H9 (cell line): ENCODE measurements at regions not wholly inside any gene's neighbourhood (a gene's known extent, or its start where the extent isn't known, plus 50 kb on each side); places are given as distances from the start of the nearest gene placed in this dataset.

Experiments used
- DNase-seq: peaks from one replicate; pipeline ENCODE4 v3.0.0-alpha.2; 2017
- H2AFZ ChIP-seq: one replicate; pipeline ENCODE4 v1.6.1; 2013; ENCODE audit warnings: mild to moderate bottlenecking, low read length, control low read depth, moderate library complexity
- H2AK5ac ChIP-seq: 2 replicates; pipeline ENCODE4 v1.6.1; 2013; ENCODE audit warnings: low read length, control low read depth, mixed read lengths; ENCODE audit not compliant: insufficient read length
- H2BK120ac ChIP-seq: one replicate; pipeline ENCODE4 v1.6.1; 2013; ENCODE audit warnings: low read depth, mild to moderate bottlenecking, low read length, control low read depth, inconsistent platforms; ENCODE audit not compliant: poor library complexity, severe bottlenecking
- H2BK12ac ChIP-seq: 2 replicates; pipeline ENCODE4 v1.6.1; 2013; ENCODE audit warnings: low read length, control low read depth, mixed read lengths, low read depth; ENCODE audit not compliant: insufficient read length
- H2BK15ac ChIP-seq: 2 replicates; pipeline ENCODE4 v1.6.1; 2013; ENCODE audit warnings: low read depth, low read length, control low read depth
- H2BK20ac ChIP-seq: one replicate; pipeline ENCODE4 v1.6.1; 2013; ENCODE audit warnings: low read depth, mild to moderate bottlenecking, low read length, control low read depth, inconsistent platforms; ENCODE audit not compliant: poor library complexity, severe bottlenecking
- H2BK5ac ChIP-seq: 2 replicates; pipeline ENCODE4 v1.6.1; 2013; ENCODE audit warnings: low read length, control low read depth, mixed read lengths; ENCODE audit not compliant: insufficient read length
- H3K14ac ChIP-seq: 2 replicates; pipeline ENCODE4 v1.6.1; 2013; ENCODE audit warnings: low read length, control low read depth; ENCODE audit not compliant: insufficient read depth
- H3K18ac ChIP-seq: 2 replicates; pipeline ENCODE4 v1.6.1; 2013; ENCODE audit warnings: low read depth, mild to moderate bottlenecking, mixed read lengths, low read length, control low read depth; ENCODE audit not compliant: insufficient read length
- H3K23ac ChIP-seq: 2 replicates; pipeline ENCODE4 v1.6.1; 2013; ENCODE audit warnings: low read length, control low read depth, mixed read lengths, low read depth; ENCODE audit not compliant: insufficient read length
- H3K23me2 ChIP-seq: 2 replicates; pipeline ENCODE4 v1.6.1; 2013; ENCODE audit warnings: low read depth, mild to moderate bottlenecking, mixed read lengths, low read length, control low read depth; ENCODE audit not compliant: insufficient read length, poor library complexity, severe bottlenecking
- H3K27ac ChIP-seq: 2 replicates; pipeline ENCODE4 v1.5.1; 2013; ENCODE audit warnings: low read length, control low read depth, mixed read lengths, low read depth; ENCODE audit not compliant: insufficient read length
- H3K27me3 ChIP-seq: 2 replicates; pipeline ENCODE4 v1.6.1; 2013; ENCODE audit warnings: low read length, control low read depth, inconsistent platforms; ENCODE audit not compliant: insufficient read depth
- H3K4ac ChIP-seq: 2 replicates; pipeline ENCODE4 v1.6.1; 2013; ENCODE audit warnings: low read depth, mild to moderate bottlenecking, control low read depth, inconsistent platforms, low read length, moderate library complexity
- H3K4me1 ChIP-seq: 2 replicates; pipeline ENCODE4 v1.6.1; 2013; ENCODE audit warnings: low read length, control low read depth, inconsistent platforms; ENCODE audit not compliant: insufficient read depth
- H3K4me2 ChIP-seq: 2 replicates; pipeline ENCODE4 v1.6.1; 2013; ENCODE audit warnings: low read length, control low read depth, mixed read lengths; ENCODE audit not compliant: insufficient read length, insufficient read depth
- H3K56ac ChIP-seq: 2 replicates; pipeline ENCODE4 v1.6.1; 2013; ENCODE audit warnings: low read depth, mild to moderate bottlenecking, mixed read lengths, low read length, control low read depth; ENCODE audit not compliant: insufficient read length
- H3K79me1 ChIP-seq: 2 replicates; pipeline ENCODE4 v1.6.1; 2013; ENCODE audit warnings: low read depth, mild to moderate bottlenecking, moderate library complexity, low read length, control low read depth, inconsistent platforms; ENCODE audit not compliant: insufficient read depth, poor library complexity, severe bottlenecking
- H3K79me2 ChIP-seq: 2 replicates; pipeline ENCODE4 v1.6.1; 2013; ENCODE audit warnings: low read length, control low read depth, inconsistent platforms; ENCODE audit not compliant: insufficient read depth
- H3K9ac ChIP-seq: 2 replicates; pipeline ENCODE4 v1.6.1; 2013; ENCODE audit warnings: low read length, control low read depth, mixed read lengths; ENCODE audit not compliant: insufficient read length; ENCODE audit errors: extremely low read depth
- H3K9me3 ChIP-seq: one replicate; pipeline ENCODE4 v1.6.1; 2013; ENCODE audit warnings: low read depth, low read length, inconsistent platforms; ENCODE audit not compliant: control insufficient read depth
- H3T11ph ChIP-seq: one replicate; pipeline ENCODE4 v1.6.1; 2013; ENCODE audit warnings: mild to moderate bottlenecking, low read length, control low read depth, inconsistent platforms
- H4K20me1 ChIP-seq: one replicate; pipeline ENCODE4 v1.6.1; 2013; ENCODE audit not compliant: control insufficient read depth, insufficient read length, insufficient read depth
- H4K5ac ChIP-seq: 2 replicates; pipeline ENCODE4 v1.6.1; 2013; ENCODE audit warnings: low read depth, mild to moderate bottlenecking, mixed read lengths, low read length, control low read depth; ENCODE audit not compliant: insufficient read length
- H4K8ac ChIP-seq: replicated peaks from 2 replicates; pipeline ENCODE4 v1.6.1; 2013; ENCODE audit warnings: low read length, control low read depth, mixed read lengths, low read depth; ENCODE audit not compliant: insufficient read length
- H4K91ac ChIP-seq: 2 replicates; pipeline ENCODE4 v1.6.1; 2013; ENCODE audit warnings: low read depth, mild to moderate bottlenecking, moderate library complexity, mixed read lengths, low read length, control low read depth; ENCODE audit not compliant: insufficient read length
- H3K27ac Mint-ChIP-seq, 3 experiments: 2 replicates in 2 of 3; 3 replicates in 1 of 3; pipeline ENCODE4 v1.8.0; 2020 to 2021; ENCODE audit warnings: mixed read lengths in 3 of 3, mild to moderate bottlenecking in 1 of 3, moderate library complexity in 1 of 3
- H3K27me3 Mint-ChIP-seq: 2 replicates; pipeline ENCODE4 v1.8.0; 2021; ENCODE audit warnings: low read depth, mild to moderate bottlenecking, moderate library complexity, mixed read lengths
- H3K36me3 Mint-ChIP-seq, 3 experiments: 2 replicates in 2 of 3; 3 replicates in 1 of 3; pipeline ENCODE4 v1.8.0; 2020 to 2021; ENCODE audit warnings: low read depth in 3 of 3, mixed read lengths in 3 of 3; ENCODE audit not compliant: insufficient read depth in 1 of 3
- H3K4me1 Mint-ChIP-seq, 2 experiments: 2 replicates each; pipeline ENCODE4 v1.8.0; 2020; ENCODE audit warnings: mixed read lengths in 2 of 2
- H3K4me3 Mint-ChIP-seq, 2 experiments: 2 replicates in 1 of 2; 3 replicates in 1 of 2; pipeline ENCODE4 v1.8.0; 2020 to 2021; ENCODE audit warnings: mild to moderate bottlenecking in 2 of 2, mixed read lengths in 2 of 2, moderate library complexity in 1 of 2
- H3K9me3 Mint-ChIP-seq, 2 experiments: 2 replicates in 1 of 2; 3 replicates in 1 of 2; pipeline ENCODE4 v1.8.0; 2020; ENCODE audit warnings: mild to moderate bottlenecking in 2 of 2, mixed read lengths in 2 of 2, moderate library complexity in 1 of 2
- TF ChIP-seq, protein P1 (sequence below): fragments of 200-600 bp; sonication (generic); conservative IDR thresholded peaks from 3 replicates; pipeline ENCODE4 v1.8.0; 2021; ENCODE audit warnings: antibody characterized with exemption, mild to moderate bottlenecking

DNA sequence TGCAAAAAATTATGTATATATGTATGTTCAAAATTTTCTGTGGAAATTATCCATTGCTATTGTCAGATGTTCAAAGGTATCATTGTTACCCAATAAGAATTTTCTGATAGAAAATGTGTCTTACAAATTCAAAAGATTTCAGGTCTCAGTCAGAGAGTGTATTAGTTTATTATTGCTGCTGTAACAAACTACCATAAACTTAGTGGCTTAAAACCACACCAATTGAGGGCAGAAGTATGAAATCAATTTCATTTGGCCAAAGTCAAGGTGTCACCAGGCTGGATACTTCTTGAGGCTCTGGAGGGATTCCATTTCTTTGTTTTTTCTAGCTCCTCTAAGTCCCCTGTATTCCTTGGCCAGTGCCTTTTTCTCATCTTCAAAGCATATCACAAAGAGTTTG is 914.4 kb upstream of the ROBO1 start:
- Histone ChIP-seq H4K91ac (no peak overlapping the region), H4K8ac (no peak overlapping the region), H2BK20ac (no peak overlapping the region), H3K14ac (no peak overlapping the region), H3K79me2 (no peaks in the 10 kb centered on the region), H3K79me1 (no peaks in the 10 kb centered on the region), H3K4ac (no peak overlapping the region), H3K4me2 (no peak overlapping the region), H4K5ac (no peak overlapping the region), H4K20me1 (no peaks in the 10 kb centered on the region), H3K4me1 (no peaks in the 10 kb centered on the region), H2BK120ac (no peak overlapping the region), H2BK12ac (no peak overlapping the region), H2BK5ac (no peak overlapping the region), H3K27ac (no peak overlapping the region), H3K23ac (no peak overlapping the region), H3K9me3 (no peaks in the 10 kb centered on the region), H3K27me3 (no peaks in the 10 kb centered on the region), H2BK15ac (no peak overlapping the region), H2AFZ (no peak overlapping the region), H3K56ac (no peak overlapping the region), H3K18ac (no peak overlapping the region), H3K9ac (no peak overlapping the region), H3K23me2 (no peaks in the 10 kb centered on the region), H3T11ph (no peak overlapping the region), H2AK5ac (no peak overlapping the region)
- H3K36me3 Mint-ChIP-seq = no peaks in the 10 kb centered on the region; a peak in 1 of 7 replicates
- no peaks in the 10 kb centered on the region for H3K4me1 Mint-ChIP-seq
- no peak for DNase-seq
- TF ChIP-seq, protein P1, sequence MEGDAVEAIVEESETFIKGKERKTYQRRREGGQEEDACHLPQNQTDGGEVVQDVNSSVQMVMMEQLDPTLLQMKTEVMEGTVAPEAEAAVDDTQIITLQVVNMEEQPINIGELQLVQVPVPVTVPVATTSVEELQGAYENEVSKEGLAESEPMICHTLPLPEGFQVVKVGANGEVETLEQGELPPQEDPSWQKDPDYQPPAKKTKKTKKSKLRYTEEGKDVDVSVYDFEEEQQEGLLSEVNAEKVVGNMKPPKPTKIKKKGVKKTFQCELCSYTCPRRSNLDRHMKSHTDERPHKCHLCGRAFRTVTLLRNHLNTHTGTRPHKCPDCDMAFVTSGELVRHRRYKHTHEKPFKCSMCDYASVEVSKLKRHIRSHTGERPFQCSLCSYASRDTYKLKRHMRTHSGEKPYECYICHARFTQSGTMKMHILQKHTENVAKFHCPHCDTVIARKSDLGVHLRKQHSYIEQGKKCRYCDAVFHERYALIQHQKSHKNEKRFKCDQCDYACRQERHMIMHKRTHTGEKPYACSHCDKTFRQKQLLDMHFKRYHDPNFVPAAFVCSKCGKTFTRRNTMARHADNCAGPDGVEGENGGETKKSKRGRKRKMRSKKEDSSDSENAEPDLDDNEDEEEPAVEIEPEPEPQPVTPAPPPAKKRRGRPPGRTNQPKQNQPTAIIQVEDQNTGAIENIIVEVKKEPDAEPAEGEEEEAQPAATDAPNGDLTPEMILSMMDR = no peak
- H3K4me3 Mint-ChIP-seq = no peak overlapping the region
- H3K9me3 Mint-ChIP-seq = no peaks in the 10 kb centered on the region; a peak in 1 of 5 replicates
- no peaks in the 10 kb centered on the region for H3K27me3 Mint-ChIP-seq
- H3K27ac Mint-ChIP-seq = no peak overlapping the region
